HL-60 (cell line): ENCODE measurements at regions not wholly inside any gene's neighbourhood (a gene's known extent, or its start where the extent isn't known, plus 50 kb on each side); places are given as distances from the start of the nearest gene placed in this dataset.

Experiments
- GABPA ChIP-seq: IDR thresholded peaks from 2 replicates; pipeline ENCODE4 v1.6.1; 2012; ENCODE audit warnings: low read depth
- TF ChIP-seq, protein P1 (sequence below): IDR thresholded peaks from one replicate; pipeline ENCODE4 v1.5.1; 2011; ENCODE audit warnings: low read length, control low read depth, inconsistent platforms; ENCODE audit not compliant: insufficient read depth
- TF ChIP-seq, protein P2 (sequence below): IDR thresholded peaks from 2 replicates; pipeline ENCODE4 v1.6.1; 2012; ENCODE audit warnings: low read depth; ENCODE audit not compliant: insufficient replicate concordance

DNA sequence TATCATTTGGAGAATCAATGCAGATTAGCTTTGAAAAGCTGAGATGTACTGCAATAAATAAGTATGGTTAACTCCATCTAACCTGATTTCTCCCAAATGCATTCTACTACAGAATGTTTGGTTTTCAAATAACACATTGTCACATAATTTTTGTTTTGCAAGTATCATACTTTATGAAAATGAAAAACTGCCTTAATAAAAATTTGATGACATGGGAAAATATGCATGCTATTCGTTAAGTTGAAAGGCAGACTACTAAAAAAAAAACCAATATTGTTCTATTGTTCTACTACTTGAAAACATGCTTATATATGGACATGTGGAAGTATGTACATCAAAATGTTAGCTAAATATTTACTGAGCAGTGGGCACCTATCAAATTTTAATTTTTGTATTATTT, 668.9 kb downstream of the HTR1A start:
- TF ChIP-seq, protein P1, sequence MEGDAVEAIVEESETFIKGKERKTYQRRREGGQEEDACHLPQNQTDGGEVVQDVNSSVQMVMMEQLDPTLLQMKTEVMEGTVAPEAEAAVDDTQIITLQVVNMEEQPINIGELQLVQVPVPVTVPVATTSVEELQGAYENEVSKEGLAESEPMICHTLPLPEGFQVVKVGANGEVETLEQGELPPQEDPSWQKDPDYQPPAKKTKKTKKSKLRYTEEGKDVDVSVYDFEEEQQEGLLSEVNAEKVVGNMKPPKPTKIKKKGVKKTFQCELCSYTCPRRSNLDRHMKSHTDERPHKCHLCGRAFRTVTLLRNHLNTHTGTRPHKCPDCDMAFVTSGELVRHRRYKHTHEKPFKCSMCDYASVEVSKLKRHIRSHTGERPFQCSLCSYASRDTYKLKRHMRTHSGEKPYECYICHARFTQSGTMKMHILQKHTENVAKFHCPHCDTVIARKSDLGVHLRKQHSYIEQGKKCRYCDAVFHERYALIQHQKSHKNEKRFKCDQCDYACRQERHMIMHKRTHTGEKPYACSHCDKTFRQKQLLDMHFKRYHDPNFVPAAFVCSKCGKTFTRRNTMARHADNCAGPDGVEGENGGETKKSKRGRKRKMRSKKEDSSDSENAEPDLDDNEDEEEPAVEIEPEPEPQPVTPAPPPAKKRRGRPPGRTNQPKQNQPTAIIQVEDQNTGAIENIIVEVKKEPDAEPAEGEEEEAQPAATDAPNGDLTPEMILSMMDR = no peak
- TF ChIP-seq, protein P2, sequence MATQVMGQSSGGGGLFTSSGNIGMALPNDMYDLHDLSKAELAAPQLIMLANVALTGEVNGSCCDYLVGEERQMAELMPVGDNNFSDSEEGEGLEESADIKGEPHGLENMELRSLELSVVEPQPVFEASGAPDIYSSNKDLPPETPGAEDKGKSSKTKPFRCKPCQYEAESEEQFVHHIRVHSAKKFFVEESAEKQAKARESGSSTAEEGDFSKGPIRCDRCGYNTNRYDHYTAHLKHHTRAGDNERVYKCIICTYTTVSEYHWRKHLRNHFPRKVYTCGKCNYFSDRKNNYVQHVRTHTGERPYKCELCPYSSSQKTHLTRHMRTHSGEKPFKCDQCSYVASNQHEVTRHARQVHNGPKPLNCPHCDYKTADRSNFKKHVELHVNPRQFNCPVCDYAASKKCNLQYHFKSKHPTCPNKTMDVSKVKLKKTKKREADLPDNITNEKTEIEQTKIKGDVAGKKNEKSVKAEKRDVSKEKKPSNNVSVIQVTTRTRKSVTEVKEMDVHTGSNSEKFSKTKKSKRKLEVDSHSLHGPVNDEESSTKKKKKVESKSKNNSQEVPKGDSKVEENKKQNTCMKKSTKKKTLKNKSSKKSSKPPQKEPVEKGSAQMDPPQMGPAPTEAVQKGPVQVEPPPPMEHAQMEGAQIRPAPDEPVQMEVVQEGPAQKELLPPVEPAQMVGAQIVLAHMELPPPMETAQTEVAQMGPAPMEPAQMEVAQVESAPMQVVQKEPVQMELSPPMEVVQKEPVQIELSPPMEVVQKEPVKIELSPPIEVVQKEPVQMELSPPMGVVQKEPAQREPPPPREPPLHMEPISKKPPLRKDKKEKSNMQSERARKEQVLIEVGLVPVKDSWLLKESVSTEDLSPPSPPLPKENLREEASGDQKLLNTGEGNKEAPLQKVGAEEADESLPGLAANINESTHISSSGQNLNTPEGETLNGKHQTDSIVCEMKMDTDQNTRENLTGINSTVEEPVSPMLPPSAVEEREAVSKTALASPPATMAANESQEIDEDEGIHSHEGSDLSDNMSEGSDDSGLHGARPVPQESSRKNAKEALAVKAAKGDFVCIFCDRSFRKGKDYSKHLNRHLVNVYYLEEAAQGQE = no peak
- TF ChIP-seq GABPA = no peak
